GM19023 (cell line): ENCODE measurements at regions not wholly inside any gene's neighbourhood (a gene's known extent, or its start where the extent isn't known, plus 50 kb on each side); places are given as distances from the start of the nearest gene placed in this dataset.
"Not testable (repeated sequence)": the region's sequence is repeated elsewhere in the genome, so short reads cannot be mapped to it uniquely, and the experiment has no call there.

Experiments used
- ATAC-seq: cut with Tn5 transposase; IDR thresholded peaks from one replicate; pipeline ENCODE4 v1.9.1; 2021; ENCODE audit warnings: mild to moderate bottlenecking, moderate library complexity; ENCODE audit not compliant: unreplicated experiment

GRCh38 chr1:96104906-96105305 is 616.7 kb upstream of the PTBP2 start:
- no peak for ATAC-seq

GRCh38 chr1:96116731-96117130 is 604.9 kb upstream of the PTBP2 start:
- ATAC-seq = no peak

GRCh38 chr1:96130432-96130831 is 591.2 kb upstream of the PTBP2 start:
- no peak for ATAC-seq

GRCh38 chr1:96144636-96145035 is 576.9 kb upstream of the PTBP2 start:
- ATAC-seq = no peak

DNA sequence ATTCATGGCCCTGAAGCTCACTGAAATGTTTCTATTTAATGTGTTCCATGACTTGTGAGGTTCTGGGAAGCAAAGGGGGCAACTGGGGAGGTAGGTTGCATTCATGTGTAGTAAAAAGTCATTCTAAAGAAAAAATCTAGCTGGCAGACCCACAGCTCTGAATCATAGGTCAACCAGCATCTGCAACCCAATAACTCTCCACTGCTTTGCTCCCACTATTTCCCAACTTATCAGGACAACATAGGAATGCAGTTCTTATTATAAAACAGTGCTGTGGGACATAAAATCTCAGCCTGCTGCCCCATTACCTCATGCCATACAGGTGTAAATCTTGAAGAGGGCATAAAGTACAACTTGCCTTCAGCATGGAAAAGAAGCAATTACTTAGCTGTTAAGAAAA is 576.1 kb upstream of the PTBP2 start:
- ATAC-seq = no peak

GRCh38 chr1:96152957-96153356 is 568.6 kb upstream of the PTBP2 start:
- not testable (repeated sequence) for ATAC-seq

- ATAC-seq = no peak
Observed at GRCh38 chr1:96157101-96157500, 564.5 kb upstream of the PTBP2 start.

- ATAC-seq = no peak
Observed at GRCh38 chr1:96159379-96159778, 562.2 kb upstream of the PTBP2 start.

GRCh38 chr1:96164053-96164452 is 557.5 kb upstream of the PTBP2 start:
- no peak for ATAC-seq

DNA sequence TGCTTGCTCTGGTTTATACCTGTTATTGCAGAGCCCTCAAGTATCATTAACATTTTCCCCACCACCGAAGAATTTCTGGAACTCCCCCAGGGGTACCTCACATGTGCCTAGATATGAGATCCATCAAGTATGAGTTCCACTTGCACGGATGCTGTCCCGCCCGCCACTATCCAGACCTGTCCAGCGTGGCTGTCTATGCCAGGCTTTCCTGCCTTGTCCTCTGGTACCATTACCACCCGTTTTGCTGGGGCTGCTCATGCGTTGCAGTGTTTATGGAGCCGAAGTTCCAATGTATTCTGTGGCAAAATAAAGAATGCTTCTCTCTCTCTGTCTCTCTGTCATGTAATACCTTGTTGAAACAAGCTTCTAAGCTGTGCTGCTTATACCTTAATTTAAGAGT is 543.5 kb upstream of the PTBP2 start:
- ATAC-seq = no peak

GRCh38 chr1:96183485-96183884 is 538.1 kb upstream of the PTBP2 start:
- no peak for ATAC-seq

GRCh38 chr1:96183928-96184327 is 537.7 kb upstream of the PTBP2 start:
- ATAC-seq = no peak

DNA sequence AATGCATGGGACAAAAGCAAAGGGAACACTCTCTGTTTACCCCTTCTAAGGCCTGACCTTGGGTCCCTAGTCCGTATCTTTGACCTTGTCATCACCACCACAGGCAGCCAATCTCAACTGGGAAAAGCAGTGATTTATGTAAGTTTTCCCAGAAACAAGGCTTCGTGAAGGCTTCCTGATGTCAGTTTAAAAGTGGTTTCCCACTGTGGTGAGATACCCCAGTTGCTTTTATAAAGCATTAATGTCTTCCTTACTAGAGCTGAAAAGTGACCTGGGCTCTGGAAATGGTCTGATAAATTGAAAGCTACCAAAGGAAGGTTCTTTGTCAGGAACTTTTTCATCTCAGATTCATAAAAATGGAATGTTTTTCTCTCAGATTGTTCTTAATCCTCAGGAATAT is 536.4 kb upstream of the PTBP2 start:
- no peak for ATAC-seq

DNA sequence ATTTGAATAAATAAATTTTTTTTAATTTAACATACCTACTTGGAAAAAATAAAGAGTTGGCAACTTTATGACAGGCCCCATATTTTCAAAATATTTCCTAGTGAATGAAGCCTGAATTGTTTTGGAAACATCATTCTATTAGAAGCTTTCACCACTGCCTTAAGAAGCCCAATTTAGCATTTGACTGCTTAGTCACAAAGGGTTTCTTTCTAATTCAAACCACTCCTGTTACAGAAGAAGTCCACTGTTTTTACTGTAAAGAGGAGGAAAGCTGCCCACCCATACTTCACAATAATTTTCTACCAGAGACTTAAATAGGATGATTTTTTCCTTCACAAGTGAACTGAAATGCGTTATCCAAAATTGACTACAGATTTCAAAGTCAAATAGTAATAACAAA is 534.6 kb upstream of the PTBP2 start:
- ATAC-seq = no peak

DNA sequence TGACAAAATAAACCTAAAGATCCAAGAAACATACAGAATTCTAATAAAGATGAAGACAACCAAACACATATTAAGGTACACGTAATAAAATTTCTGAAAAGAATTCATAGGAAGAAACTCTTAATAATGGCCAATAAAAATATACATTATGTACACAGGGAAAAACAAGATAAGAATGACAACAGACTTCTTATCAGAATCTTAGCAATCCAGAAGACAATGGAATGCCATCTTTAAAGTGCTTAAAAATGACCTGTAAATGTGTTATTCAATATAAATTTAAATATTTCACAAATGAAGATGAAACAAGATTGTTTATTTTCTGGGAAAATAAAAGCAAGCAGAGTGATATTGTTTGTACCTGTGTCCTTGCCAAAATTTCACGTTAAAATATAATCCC is 530.4 kb upstream of the PTBP2 start:
- ATAC-seq = no peak

- no peak for ATAC-seq
Observed at GRCh38 chr1:96206451-96206850, 515.1 kb upstream of the PTBP2 start.

DNA sequence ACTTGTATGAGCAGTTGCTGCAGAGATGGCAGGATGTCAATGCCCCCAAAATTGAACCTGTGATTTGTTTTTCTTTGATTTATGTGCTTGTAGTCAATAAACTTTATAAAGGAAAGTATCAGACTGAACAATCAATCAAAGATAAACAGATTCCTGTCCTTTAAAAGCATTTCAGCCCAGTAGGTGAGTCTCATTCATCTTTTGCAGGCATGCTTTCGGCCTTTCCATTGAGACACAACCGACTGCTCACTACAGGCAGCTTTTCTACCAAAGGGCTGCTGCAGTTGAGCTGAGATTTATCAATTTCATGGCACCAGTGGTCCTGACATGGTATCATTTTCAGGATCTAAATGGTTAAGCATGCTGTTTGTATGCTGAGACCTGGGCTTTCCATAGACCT is 513.6 kb upstream of the PTBP2 start:
- ATAC-seq = no peak

GRCh38 chr1:96208428-96208827 is 513.2 kb upstream of the PTBP2 start:
- ATAC-seq = no peak

DNA sequence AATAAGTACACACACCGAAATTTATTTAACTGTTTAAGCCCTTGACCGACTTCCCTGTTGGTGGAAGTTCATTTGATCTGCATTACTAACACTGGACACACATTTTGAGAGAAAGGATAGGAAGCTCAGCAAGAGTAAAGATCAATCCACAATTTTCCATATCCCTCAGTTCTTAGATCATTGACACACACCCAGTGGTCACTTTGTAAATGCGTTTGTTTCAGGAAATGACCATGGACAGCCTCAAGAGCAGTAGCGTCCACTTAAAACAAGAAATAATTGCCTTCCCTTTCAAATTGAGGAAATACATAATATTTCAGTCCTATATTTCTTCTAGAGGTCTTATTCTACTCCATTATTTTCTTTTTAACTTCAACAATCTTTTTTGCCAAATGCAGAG is 511.5 kb upstream of the PTBP2 start:
- no peak for ATAC-seq

DNA sequence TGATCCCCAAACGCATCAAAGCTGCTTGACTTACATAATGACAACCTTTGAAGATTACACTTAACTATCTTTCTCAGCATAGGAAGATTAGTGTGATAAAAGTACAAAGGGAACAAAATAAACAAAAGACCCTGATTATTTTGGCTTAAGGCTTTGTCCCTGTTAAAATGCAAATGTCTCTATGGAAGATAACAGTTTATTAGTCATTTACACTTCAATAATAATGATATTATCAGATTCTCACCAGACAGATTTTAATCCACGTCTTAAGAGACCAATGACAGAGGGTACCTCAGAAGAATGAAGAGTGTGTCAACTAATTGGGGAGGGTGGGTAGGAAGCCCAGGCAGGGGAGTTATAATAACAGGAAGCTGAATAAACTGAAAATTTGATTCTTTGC is 510.4 kb upstream of the PTBP2 start:
- no peak for ATAC-seq

GRCh38 chr1:96214982-96215381 is 506.6 kb upstream of the PTBP2 start:
- ATAC-seq = no peak

DNA sequence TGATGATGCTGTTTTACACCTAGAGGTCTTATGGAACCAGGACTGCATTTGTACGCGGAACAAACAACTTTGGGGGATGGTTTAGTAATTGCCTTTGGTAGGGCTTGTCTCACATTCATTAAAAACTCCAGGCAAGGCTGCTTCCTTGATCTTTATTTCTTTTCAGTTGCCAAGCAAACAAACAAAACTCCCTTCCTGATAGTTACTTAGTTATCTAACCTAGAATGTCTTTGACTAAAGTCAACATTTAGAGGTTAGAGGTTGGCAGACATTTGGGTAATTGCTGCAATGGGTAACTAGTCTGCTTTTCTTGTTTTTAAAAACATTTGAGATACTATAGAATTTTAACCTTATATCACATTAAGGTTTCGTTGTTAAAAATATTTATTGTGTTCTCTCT is 500.9 kb upstream of the PTBP2 start:
- no peak for ATAC-seq

- ATAC-seq = no peak
Observed at GRCh38 chr1:96222701-96223100, 498.9 kb upstream of the PTBP2 start.

DNA sequence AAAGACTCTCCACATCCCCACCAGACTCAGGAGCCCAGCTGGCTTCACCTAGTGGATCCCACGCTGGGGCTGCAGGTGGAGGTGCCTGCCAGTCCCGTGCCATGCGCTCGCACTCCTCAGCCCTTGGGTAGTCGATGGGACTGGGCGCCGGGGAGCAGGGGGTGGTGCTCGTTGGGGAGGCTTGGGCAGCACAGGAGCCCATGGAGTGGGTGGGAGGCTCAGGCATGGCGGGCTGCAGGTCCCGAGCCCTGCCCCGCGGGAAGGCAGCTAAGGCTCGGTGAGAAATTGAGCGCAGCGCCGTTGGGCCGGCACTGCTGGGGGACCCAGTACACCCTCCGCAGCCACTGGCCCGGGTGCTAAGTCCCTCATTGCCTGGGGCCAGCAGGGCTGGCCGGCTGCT is 497.4 kb upstream of the PTBP2 start:
- ATAC-seq = not testable (repeated sequence)
